K562 (cell line): ENCODE measurements at regions not wholly inside any gene's neighbourhood (a gene's known extent, or its start where the extent isn't known, plus 50 kb on each side); places are given as distances from the start of the nearest gene placed in this dataset.

Experiments used
- AFF4 ChIP-seq: sonication (generic); formaldehyde crosslinking; IDR thresholded peaks from 2 replicates; pipeline ENCODE4 v1.8.0; 2023; ENCODE audit warnings: mild to moderate bottlenecking, missing genetic modification reagents
- CTCF ChIP-seq, 3 experiments: IDR thresholded peaks in 2 of 3; conservative IDR thresholded peaks in 1 of 3; 2 replicates each; pipeline ENCODE4 v1.5.1; 2011 to 2012; ENCODE audit warnings: low read length in 3 of 3, mild to moderate bottlenecking in 3 of 3, control low read depth in 2 of 3, improper control_type of control experiment in 1 of 3, inconsistent platforms in 1 of 3, low read depth in 1 of 3, mixed read lengths in 1 of 3, moderate library complexity in 1 of 3; ENCODE audit not compliant: insufficient read depth in 2 of 3
- ETS1 ChIP-seq: conservative IDR thresholded peaks from 2 replicates; pipeline ENCODE4 v1.6.1; 2011; ENCODE audit warnings: low read depth, mild to moderate bottlenecking, low read length; ENCODE audit not compliant: control insufficient read depth
- MXI1 ChIP-seq: IDR thresholded peaks from 2 replicates; pipeline ENCODE4 v1.6.1; 2011; ENCODE audit warnings: low read depth, mild to moderate bottlenecking, improper control_type of control experiment, low read length
- MYC ChIP-seq, 2 experiments: fragments of 250-450 bp in 1 of 2; sonication (Bioruptor Pico) in 1 of 2; IDR thresholded peaks; 2 replicates each; pipeline versions ENCODE4 v1.5.1 to v1.6.1; 2012 to 2021; ENCODE audit warnings: low read depth in 2 of 2, borderline replicate concordance in 1 of 2, improper control_type of control experiment in 1 of 2, low read length in 1 of 2, mild to moderate bottlenecking in 1 of 2, moderate library complexity in 1 of 2
- PHB ChIP-seq: fragments of 250-450 bp; sonication (Bioruptor Pico); IDR thresholded peaks from 2 replicates; pipeline ENCODE4 v1.5.0; 2021
- PHF21A ChIP-seq: fragments of 450-650 bp; IDR thresholded peaks from 2 replicates; pipeline ENCODE4 v1.6.1; 2017; ENCODE audit warnings: low read depth, borderline replicate concordance
- RAD21 ChIP-seq, 2 experiments: fragments of 250-450 bp in 1 of 2; fragments of 450-650 bp in 1 of 2; sonication (Bioruptor Pico) in 1 of 2; formaldehyde crosslinking in 1 of 2; IDR thresholded peaks in 1 of 2; conservative IDR thresholded peaks in 1 of 2; 2 replicates each; pipeline versions ENCODE4 v1.4.0 to v1.8.0; 2020 to 2022; ENCODE audit warnings: mild to moderate bottlenecking in 2 of 2, moderate library complexity in 1 of 2
- RBM39 ChIP-seq: fragments of 200-400 bp; formaldehyde crosslinking; optimal IDR thresholded peaks from 2 replicates; pipeline ENCODE3; 2018; ENCODE audit warnings: low read depth, low read length

- TF ChIP-seq MYC (IDR thresholded peaks at IDR 0.05; ENCODE audit: low read depth, low read length), result no peak
- TF ChIP-seq MYC (CRISPR knock-in tag; IDR thresholded peaks at IDR 0.05; ENCODE audit: borderline replicate concordance, low read depth), result no peak
- TF ChIP-seq AFF4 (CRISPR knock-in tag), result no peak
- no peak for TF ChIP-seq ETS1
- no peak for TF ChIP-seq PHB (CRISPR knock-in tag)
- TF ChIP-seq MXI1, result no peak
- no peak for TF ChIP-seq RAD21 (CRISPR knock-in tag; conservative IDR thresholded peaks at IDR 0.05 in 1 of 2, IDR thresholded peaks at IDR 0.05 in 1 of 2)
- no peak for TF ChIP-seq CTCF (IDR thresholded peaks at IDR 0.05 in 2 of 3, conservative IDR thresholded peaks at IDR 0.05 in 1 of 3; ENCODE audit: insufficient read depth in 2 of 3, low read depth in 1 of 3, low read length in 3 of 3)
- TF ChIP-seq PHF21A, result no peak
- TF ChIP-seq RBM39, result no peak
These were observed 407.5 kb upstream of the CELF2 start for GRCh38 chr10:10610171-10610570.
